Stimulated activated CD8-positive, alpha-beta memory T cell treated with anti-CD3 and anti-CD28 coated beads, Interleukin-7, amount 100 ng/mL, for 4 hours (primary cell): ENCODE measurements at regions not wholly inside any gene's neighbourhood (a gene's known extent, or its start where the extent isn't known, plus 50 kb on each side); places are given as distances from the start of the nearest gene placed in this dataset.
"Not testable (repeated sequence)": the region's sequence is repeated elsewhere in the genome, so short reads cannot be mapped to it uniquely, and the experiment has no call there.

Source experiments
- DNase-seq, 2 donors: peaks; one replicate each; pipeline ENCODE4 v3.0.0-alpha.2; 2020; ENCODE audit warnings: low read depth in 2 of 2

DNA sequence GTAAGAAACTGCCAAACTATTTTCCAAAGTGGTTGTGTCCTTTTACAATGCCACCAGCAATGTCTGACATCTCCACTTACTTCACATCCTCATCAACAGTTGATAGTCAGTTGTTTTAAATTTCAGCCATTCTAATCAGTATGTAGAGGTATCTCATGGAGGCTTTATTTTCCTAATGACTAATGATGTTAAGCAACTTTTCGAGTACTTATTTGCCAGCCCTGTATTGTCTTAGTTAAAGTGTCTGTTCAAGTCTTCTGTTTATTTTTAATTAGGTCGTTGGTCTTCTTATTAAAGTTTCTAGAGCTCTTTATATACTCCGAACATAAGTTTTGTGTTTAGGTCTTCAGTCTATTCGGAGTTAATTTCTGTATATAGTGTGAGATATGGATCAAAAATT is 54.9 kb upstream of the NBPF12 start:
- not testable (repeated sequence) for DNase-seq

DNA sequence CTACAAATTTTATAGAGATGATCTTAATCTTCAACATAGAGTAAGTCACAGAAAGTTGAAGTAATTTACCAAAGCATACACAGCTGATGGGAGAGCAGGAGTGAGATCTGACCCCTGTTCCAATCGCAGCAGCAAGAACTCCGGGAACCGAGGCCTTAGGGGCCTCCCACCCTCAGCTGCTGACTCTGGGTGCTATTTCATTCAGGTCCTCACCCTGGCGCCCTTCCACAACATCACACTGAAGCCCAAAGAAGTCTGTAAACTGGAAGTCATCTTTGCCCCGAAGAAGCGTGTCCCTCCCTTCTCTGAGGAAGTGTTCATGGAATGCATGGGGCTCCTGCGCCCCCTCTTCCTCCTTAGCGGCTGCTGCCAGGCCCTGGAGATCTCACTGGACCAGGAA is 57.0 kb upstream of the NBPF12 start:
- DNase-seq = not testable (repeated sequence)

DNA sequence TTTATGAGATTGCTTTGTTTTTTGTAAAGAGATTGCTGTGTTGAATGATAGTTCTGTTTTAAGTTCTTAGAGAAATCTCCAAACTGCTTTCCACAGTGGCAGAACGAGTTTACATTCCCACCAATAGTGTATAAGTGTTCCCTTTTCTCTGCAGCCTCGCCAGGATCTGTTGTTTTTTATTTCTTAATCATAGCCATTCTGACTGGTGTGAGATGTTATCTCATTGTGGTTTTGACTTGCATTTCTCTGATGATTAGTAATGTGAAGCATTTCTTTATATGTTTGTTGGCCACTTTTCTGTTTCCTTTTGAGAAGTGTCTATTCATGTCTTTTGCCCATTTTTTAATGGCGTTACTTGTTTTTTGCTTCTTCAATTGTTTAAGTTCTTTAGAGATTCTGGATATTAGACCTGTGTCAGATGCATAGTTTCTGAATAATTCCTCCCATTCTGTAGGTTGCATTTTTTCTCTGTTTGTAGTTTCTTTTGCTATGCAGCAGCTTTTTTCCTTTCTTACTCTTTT is 74.3 kb upstream of the NBPF12 start:
- DNase-seq = not testable (repeated sequence)

DNA sequence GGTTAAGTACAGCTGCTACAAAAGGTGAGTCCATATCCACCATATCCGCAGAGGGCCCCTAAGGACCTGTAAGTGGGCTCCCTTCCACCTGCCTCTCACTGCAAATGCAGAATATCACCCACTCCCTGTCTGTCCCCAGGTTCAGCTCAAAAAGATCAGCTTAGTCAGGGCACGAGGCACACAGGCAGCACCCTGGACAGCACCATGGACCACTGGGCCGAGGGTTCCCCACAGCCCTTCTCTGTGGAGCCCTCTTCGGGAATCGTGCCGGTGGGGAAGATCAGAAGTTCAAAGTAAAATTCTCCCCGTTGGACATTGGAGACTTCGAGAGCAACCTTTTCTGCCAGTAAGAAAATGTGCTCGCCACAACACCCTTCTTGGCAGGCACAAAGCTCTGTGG is 85.0 kb upstream of the NBPF12 start:
- not testable (repeated sequence) for DNase-seq

DNA sequence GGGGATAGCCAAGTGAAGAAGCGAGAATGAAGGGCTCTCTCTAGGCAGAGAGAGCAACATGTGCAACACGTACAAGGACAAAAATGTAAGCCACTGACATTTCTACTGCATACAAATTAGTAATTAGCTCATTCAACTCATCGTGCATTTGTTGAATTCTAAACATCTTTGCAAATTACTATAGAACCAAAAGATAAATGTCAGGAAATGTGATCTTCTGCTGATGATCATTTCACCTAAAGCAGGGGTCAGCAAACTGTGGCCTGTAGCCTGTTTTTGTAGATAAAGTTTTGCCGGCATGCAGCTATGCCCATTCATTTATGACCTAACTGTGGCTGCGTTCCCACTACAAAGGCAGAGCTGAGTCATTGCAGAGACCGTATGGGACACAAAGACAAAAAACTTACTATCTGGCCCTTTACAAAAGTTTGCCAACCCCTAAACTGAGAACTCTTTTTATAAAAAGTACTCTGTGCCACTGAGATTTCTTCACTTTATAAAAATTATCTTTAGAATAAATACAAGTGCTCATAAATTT is 87.7 kb upstream of the NBPF12 start:
- not testable (repeated sequence) for DNase-seq

DNA sequence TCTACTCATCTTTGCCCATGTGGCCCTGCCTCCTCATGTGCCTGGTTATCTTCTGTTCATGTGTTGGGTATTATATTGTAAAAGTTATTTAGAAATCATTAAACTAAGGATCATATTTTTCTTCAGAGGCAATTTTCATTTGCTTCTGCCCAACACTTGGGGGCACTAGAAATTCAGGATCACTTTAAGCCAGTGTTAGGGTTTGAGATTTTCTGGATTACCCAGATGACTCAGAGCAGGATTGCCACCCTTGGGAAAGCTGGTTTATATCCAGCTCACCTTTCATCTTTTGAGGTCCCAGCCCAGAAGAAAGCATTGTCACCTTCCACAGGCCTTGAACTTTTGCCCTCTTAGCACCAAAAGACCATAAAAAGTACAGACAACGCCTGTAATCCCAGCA is 99.4 kb upstream of the NBPF12 start:
- not testable (repeated sequence) for DNase-seq

DNA sequence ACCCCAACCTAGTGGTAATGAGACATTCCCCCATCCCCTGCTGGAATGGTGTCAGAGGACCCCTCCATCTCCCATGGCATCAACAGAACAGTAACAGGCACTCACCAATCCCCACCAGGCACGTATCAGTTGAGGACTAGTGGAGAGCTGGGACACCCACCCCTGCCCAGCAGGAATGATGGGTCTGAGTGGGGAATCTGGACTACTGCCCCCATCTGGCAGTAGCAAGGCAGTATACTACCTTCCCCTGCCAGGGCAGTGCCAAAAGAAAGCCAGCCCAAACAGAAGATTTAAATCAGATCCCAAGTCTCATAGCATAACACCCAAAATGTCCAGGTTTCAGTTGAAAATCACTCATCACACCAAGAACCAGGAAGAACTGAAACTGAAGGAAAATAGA is 111.2 kb upstream of the NBPF12 start:
- not testable (repeated sequence) for DNase-seq

DNA sequence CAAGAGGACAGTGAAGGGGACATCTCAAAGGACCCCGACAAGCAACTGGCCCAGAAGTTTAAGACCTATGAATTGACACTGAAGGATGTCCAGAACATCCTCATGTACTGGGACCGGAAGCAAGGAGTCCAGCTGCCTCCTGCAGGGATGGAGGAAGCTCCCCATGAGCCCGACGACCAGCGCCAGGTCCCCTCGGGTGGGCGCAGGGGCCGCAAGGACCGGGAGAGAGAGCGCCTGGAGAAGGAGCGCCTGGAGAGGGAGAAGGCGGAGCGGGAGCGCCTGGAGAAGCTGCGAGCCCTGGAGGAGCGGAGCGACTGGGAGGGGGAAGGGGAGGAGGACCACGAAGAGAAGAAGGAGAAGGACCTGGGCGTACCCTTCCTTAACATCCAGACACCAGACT is 143.9 kb upstream of the NBPF12 start:
- DNase-seq = not testable (repeated sequence)

DNA sequence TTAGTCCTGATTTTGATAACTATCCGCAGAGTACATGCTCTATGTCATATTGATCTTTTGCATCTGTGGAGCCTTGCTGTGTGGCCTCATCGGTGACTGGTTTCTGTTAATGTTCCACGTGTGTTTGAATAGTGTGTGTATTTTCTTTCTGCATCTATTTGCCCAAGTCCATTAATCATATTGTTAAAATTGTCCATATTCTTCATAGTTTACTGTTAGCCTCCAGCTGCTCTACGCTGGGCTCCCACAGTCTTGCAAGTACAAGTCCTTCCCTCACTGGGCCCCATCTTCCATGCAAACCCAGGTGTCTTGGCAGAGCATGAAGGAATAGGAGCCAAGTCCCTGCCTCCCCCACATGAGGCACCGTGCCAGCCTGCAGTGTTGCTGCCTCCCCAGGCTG is 145.4 kb upstream of the NBPF12 start:
- not testable (repeated sequence) for DNase-seq

DNA sequence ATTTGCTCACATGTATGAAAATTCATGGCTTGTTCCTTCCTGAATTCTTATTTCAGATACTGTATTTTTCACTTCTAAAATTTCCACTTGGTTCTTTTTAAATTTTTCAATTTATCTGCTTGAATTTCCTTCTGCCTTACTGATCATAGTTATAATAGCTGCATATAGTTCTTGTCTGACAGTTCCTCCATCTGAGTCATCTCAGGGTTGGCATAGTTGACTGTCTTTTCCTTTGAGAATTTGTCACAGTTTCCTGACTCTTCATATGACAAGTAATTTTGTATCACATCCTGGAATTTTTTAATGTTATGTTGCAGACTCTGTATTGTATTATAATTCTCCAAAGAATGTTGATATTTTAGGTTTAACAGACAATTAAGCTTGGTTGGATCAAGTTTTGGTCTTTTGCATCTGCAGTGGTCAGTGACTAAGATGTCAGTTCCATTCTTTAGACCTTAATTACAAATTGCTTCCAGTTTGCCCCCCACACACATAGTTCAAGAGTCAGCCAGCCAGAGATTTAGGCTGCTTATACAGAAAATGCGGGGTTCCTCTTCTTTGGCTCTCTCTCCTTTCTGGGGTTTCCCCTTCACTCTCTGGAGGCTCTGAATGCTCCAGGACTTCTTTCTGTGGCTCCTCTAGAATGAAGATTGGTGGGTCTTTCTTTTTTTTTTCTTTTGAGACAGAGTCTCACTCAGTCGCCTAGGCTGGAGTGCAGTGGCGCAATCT is 153.7 kb upstream of the NBPF12 start:
- DNase-seq = not testable (repeated sequence)

DNA sequence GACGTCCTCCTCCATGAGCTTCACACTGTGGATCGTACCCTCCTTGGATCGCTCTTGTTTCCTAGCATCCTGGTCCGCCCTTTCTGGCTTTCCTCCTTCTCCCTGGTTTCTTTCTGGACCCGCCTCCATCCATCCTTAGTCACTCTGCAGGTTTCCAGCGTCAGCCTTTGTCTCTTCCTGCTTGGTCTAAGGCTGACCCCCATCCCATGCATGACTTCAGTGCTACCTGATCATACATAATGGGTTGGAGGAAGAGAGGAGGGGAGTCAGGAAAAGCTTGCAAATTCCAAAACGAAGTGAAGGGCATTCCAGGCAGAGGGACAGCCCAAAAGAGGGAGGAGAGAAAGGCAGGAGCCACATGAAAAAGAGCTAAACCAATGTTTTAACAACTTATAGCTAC is 156.9 kb upstream of the NBPF12 start:
- not testable (repeated sequence) for DNase-seq

DNA sequence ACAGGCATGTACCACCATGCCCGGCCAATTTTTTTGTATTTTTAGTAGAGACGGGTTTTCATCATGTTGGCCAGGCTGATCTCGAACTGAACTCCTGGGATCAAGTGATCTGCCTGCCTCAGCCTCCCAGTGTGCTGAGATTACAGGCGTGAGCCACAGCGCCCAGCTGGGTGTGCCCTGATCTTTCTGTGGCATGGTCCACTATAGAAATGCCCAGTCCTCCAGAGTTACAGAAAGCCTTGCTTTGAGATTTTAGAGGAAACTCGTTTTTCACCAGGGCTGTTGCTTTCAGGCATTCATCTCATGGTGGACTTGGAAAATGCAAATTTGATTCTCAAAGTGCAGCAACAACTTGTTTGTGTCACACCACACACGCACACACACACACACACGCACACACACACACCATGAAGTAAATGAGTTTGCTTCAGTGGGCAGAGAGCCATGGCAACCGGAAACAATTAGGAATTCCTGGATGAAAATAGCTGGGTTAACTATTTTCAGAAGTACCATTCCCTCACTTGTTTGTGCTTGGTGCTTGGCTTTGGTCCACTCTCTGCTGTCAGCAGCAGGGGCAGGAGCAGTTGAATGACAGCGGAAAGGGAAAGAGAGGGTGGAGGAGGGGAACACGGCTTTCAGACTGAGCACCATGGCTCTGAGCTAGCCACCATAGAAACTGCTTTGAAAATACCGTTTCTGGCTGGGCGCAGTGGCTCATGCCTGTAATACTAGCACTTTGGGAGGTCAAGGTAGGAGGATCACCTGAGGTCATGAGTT is 160.1 kb upstream of the NBPF12 start:
- DNase-seq = not testable (repeated sequence)

DNA sequence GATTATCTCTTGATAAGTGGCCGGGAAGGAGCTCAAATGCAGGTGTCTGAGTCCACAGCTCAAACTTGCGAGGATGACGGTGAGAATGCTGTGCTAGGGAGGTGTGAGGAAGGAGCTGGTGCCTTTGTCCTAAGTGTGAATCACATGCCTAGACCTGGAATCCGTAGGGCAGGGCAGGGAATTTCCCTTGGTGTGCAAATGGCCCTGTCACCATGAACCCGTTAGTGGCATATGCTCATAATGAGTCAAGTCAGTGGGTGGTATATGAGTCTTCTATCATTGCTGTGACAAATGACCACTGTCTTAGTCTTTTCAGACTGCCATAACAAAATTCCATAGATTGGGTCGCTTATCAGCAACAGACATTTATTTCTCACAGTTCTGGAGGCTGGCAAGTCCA is 163.1 kb upstream of the NBPF12 start:
- not testable (repeated sequence) for DNase-seq

DNA sequence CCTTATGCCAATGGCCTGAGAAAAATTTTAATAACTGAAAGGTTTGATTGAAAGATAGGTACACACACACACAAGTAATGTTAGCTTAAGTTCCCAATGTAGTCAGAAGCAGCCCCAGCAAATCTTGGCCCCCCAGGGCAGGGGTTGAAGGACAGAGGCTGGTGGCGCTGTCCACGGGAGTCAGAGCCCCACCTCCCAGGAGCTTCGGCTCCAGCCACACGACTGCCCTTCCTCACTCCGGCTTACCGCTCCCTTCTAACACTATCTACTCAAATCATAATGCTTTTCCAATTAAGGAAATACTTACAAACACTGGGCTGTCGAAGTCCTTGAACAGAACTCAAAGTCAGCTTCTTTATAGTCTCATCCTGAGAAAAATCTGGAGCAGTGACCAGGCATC is 163.9 kb upstream of the NBPF12 start:
- DNase-seq = not testable (repeated sequence)

DNA sequence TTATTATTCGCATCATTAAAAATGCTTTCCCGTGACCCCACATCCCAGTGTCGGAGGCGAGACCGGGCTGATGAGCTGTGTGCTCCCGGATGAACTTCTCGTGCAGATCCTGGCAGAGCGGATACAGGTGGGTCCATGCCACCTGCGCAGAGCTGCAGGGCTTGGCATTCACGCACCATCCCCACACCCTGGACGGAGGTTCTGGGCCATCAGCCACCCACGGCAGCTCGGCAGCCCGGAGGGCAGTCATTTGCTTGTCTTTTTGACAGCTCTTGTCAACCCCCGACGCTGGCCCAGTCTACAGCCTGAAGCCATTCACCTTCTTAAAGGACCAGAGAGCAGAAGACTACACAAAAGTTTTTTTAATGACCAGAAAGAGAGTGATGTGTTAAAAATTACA is 166.7 kb upstream of the NBPF12 start:
- not testable (repeated sequence) for DNase-seq

DNA sequence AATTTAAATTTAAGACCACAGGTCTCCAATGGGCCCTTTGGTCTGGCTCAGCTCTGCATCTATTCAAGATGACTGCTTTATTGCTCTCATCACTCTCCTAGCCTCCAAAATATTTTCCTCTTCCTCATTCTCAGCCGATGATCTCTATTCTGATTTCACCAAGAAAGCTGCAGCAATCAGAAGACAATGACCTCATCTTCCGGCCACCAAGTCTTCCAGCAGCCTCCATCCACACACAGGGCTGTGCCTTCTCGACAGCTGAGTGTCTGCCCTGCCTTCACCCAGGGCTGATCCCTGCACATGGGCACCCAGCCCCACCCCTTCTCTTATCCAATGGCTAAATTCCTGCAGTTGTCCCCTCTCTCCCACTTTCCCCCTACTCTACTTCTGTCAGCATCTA is 167.1 kb upstream of the NBPF12 start:
- DNase-seq = not testable (repeated sequence)

DNA sequence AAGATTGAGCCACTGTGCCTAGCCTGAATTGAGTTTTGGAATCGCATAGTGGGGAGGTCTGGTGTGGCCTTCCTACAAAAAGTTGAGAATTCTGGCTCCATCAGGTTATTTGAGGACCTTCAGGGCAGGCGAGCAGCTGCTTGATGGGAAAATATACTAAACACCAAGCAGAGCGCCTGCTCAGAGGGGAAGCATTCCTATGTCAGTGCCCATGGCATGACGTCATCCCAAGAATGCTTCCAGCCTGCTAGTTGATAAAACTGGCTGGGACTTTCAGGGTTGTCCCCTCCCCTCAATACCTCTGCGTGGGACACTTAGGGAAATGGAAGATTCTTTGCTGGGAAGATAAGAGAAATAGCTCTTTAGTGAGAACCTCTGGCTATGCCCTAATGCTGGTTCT is 174.9 kb upstream of the NBPF12 start:
- DNase-seq = not testable (repeated sequence)

DNA sequence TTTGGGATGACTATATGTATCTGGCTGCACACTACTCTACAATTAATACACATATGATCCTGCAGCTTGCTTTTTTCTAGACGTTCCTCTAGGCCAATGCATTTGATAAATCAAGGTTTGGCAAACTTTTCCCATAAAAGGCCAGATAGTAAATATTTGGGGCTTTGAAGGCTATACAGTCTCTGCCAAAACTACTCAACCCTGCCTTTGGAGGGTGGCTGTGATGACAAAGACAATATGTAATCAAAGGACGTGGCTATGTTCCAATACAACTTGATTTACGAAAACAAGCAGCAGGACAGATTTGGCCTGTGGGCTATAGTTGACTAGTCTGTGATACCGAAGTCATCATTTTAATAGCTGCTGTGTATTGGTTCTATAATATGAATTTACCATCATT is 181.3 kb upstream of the NBPF12 start:
- DNase-seq = not testable (repeated sequence)

DNA sequence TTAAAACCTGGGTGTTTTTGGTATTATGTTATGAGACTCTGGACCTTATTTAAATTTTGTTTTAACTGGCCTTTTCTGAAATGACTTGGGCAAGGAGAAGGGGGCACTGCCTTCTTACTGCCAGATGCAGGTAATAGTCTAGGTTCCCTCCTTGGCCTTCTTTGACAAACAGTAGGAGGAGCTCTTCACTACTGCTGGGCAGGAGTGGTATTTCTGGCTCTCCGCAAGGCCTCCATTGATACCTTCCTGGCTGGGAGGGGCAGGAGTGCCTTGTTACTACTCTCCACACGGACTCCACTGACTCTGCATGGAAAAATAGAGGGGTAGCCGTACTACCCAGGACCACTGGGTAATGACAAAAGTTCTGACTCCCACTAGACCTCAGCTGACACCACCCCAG is 189.4 kb upstream of the NBPF12 start:
- DNase-seq = not testable (repeated sequence)

DNA sequence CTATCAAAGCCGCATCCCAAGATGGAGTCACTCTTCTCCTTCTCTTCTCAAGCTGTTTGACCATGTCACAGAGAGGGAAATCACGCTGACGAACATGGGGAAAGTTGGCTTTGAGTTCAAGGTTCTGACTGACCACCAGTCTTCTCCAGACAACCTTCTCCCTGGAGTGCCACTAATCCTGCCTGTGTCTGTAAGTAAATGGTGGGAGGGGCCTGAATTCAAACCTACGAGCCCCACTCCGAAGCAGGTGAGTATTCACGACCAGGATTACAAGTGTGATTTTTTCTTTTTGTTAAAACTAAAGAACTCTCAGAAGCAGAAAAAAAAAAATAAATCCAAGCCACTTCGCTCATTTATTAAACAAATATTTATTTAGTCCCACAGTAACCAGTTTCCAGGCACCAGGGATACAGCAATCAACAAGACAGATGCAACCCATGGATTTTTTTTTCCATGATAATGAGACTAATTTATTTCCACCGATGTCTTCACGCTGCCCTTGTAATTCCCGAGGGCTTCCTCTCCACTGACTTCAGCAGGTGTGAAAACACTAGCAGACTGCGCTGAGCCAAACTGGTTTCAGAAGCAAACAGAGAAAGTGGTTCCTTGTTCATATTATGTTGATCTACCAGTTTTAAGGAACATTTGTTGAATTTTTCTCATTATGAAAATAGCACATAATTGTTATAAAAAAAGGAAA is 206.0 kb upstream of the NBPF12 start:
- not testable (repeated sequence) for DNase-seq

DNA sequence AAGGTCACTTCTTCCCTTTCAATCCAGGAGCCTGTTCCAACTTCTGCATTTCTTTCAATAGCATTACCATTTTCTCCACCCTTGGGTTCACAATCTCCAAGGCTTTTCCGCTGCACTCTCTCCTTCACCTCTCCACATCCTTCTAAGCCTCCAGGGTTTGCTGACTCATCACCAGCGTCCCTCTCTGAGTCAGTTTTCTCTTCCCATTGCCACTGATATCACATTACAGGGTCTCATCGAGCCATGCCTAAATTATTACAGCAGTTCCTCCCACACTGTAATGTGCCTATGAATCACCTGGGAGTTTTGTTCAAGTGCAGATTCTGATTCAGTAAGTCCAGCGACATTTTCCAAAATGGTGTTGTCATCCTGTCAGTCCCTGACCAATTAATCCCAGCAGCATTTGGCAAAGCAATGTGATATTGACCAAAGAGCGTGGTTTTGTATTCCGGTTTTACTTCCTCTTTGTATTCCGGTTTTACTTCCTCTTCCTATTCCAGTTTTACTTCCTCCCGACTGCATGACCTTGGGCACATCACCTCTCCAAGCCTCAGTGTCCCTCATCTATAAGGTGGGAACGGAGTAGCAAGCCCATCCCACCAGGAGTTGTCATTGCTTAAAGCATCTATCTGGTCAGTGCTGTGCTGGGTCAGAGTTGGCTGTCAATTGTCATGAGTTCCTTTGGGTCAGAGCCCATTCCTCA is 208.3 kb upstream of the NBPF12 start:
- DNase-seq = not testable (repeated sequence)
